Ascending aorta (tissue), 2 donors: ENCODE measurements at regions not wholly inside any gene's neighbourhood (a gene's known extent, or its start where the extent isn't known, plus 50 kb on each side); places are given as distances from the start of the nearest gene placed in this dataset.

ENCODE experiments used
- DNase-seq, 2 donors: peaks; one replicate each; pipeline ENCODE4 v3.0.0-alpha.2; 2019; ENCODE audit warnings: low spot score in 2 of 2
- H3K27ac ChIP-seq, 2 donors: fragments of 200-600 bp; sonication (generic); one replicate each; pipeline ENCODE4 v1.5.1; 2016 to 2017; ENCODE audit warnings: mild to moderate bottlenecking in 1 of 2
- H3K27me3 ChIP-seq: fragments of 200-600 bp; sonication (generic); one replicate; pipeline ENCODE4 v1.5.1; 2017
- H3K36me3 ChIP-seq, 2 donors: fragments of 200-600 bp; sonication (generic); one replicate each; pipeline ENCODE4 v1.5.1; 2016
- H3K4me1 ChIP-seq, 2 donors: fragments of 200-600 bp; sonication (generic); one replicate each; pipeline ENCODE4 v1.5.1; 2016 to 2017; ENCODE audit warnings: mild to moderate bottlenecking in 1 of 2
- H3K4me3 ChIP-seq, 2 donors: fragments of 200-600 bp; sonication (generic); one replicate each; pipeline ENCODE4 v1.5.1; 2016 to 2017; ENCODE audit warnings: mild to moderate bottlenecking in 1 of 2
- H3K9me3 ChIP-seq, 2 donors: fragments of 200-600 bp; sonication (generic); one replicate each; pipeline ENCODE4 v1.5.1; 2016
- CTCF ChIP-seq, 3 experiments: fragments of 200-600 bp in 2 of 3; fragments of 450-650 bp in 1 of 3; sonication (generic) in 2 of 3; IDR thresholded peaks; one replicate each; pipeline ENCODE4 v1.5.1; 2016 to 2019; ENCODE audit warnings: antibody characterized with exemption in 3 of 3, mild to moderate bottlenecking in 1 of 3, moderate library complexity in 1 of 3
- intact Hi-C: fragments of 100-400 bp; cut with DNase I; formaldehyde crosslinking; loops from one replicate; pipeline ENCODE4 v1.15.1; 2023

DNA sequence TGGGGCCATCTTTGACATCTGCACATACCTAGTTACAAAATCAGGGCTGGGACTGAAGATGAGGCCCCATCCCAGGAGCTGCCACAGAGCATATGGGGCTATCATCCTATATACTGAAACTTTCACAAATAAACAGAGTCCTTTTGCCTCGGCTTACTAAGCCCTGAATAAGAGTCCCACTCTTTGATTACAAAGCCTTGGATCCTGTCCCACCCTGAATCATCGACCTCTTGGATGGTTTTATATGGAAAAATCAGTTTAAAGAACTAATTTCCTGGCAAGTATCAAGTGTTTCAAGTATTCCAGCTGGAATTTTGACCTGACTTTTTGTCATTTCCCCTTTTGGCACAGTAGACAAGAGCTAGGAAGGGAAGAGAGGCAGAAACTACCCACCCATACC lies 331.3 kb upstream of the FRG2C start:
- no peak for DNase-seq
- Histone ChIP-seq H3K9me3 (no peaks in the 10 kb centered on the region), H3K4me1 (no peaks in the 10 kb centered on the region), H3K27ac (peak overlapping the region in 1 of 2 donors; percentile 5), H3K27me3 (no peaks in the 10 kb centered on the region), H3K4me3 (no peak overlapping the region), H3K36me3 (no peaks in the 10 kb centered on the region)
- TF ChIP-seq CTCF (IDR thresholded peaks at IDR 0.05) = no peak
- intact Hi-C loops = no loop called here

DNA sequence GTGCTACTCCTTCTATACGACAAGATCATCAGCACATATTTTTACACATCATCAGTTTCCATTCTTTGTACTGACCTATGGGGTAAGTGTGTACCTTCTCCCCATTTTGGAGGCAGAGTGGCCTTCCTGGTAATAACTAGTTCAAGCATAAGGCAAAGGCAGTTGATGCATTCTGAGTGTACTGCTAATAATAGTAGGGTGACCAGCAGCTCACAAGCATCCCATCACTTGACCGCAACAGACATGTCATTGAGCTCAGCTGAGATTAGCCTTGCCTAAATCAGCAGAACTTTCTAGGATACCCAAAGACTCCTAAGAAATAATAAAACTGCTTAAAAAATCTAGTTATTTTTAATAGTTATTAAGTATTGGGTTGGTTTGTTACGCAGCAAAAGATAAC lies 329.8 kb upstream of the FRG2C start:
- no peak for TF ChIP-seq CTCF (IDR thresholded peaks at IDR 0.05)
- Histone ChIP-seq H3K36me3 (no peaks in the 10 kb centered on the region), H3K4me1 (no peaks in the 10 kb centered on the region), H3K9me3 (no peaks in the 10 kb centered on the region), H3K27ac (no peak overlapping the region), H3K4me3 (no peak overlapping the region), H3K27me3 (no peaks in the 10 kb centered on the region)
- no peak for DNase-seq
- intact Hi-C loops = no loop called here

DNA sequence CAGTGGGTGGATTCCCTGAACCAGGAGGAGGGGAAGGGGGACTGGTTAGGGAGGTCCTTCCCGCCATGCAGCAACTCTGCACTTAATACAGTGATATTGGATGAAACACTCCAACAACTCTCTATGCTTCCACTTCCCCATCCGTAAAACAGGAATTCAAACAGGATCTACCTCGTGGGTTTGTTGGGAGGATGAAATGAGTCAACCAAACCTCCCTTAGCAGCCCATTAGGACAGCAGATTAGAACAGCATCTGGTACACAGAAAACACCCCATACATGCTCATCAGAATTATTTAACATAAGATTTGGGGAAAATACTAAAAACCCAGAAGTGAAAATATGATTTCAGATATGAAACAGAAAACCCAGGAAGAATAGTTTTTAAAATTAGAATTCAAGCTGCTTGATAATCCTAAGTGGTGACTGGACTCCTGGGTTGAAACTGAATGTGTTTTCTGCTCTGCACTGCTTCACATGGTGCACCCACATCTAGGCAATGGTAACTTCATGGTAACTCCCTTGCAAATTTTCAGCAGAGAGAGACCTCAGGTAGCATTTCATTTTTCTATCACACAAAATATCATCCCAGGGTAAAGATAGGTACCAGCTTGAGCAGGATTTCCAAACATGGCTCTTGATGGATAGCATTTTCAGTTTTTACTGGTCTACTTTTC lies 326.8 kb upstream of the FRG2C start:
- Histone ChIP-seq H3K4me1 (peaks cover 0 to 10% of the 10 kb centered on the region in 2 donors), H3K36me3 (no peaks in the 10 kb centered on the region), H3K9me3 (no peaks in the 10 kb centered on the region), H3K4me3 (no peak overlapping the region), H3K27ac (no peak overlapping the region), H3K27me3 (no peaks in the 10 kb centered on the region)
- intact Hi-C loops = no loop called here
- DNase-seq = no peak
- TF ChIP-seq CTCF (IDR thresholded peaks at IDR 0.05) = no peak

DNA sequence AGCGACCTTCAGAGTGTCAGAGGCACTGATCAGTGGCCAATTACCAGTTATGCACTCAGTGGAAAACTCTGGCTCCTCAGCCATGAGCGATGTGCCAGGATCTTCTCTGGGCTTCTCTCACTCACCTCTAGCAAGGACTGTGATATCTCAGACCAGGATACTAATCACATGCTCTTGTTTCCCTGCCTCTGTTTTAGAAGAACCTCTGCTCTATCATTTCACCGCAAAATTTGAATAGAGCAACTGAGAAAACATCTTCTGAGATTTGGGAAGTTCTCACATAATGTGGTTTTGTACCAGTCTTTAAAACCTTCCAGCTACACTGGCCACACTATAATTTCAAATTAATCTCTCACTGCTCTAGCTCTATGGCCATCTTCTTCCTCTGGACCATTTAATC lies 325.8 kb upstream of the FRG2C start:
- H3K9me3 ChIP-seq = no peaks in the 10 kb centered on the region
- DNase-seq = no peak
- intact Hi-C loops = no loop called here
- no peak overlapping the region for H3K27ac ChIP-seq
- TF ChIP-seq CTCF (IDR thresholded peaks at IDR 0.05) = no peak
- H3K4me1 ChIP-seq = peaks cover 0 to 10% of the 10 kb centered on the region in 2 donors
- no peak overlapping the region for H3K4me3 ChIP-seq
- no peaks in the 10 kb centered on the region for H3K27me3 ChIP-seq
- H3K36me3 ChIP-seq = no peaks in the 10 kb centered on the region

DNA sequence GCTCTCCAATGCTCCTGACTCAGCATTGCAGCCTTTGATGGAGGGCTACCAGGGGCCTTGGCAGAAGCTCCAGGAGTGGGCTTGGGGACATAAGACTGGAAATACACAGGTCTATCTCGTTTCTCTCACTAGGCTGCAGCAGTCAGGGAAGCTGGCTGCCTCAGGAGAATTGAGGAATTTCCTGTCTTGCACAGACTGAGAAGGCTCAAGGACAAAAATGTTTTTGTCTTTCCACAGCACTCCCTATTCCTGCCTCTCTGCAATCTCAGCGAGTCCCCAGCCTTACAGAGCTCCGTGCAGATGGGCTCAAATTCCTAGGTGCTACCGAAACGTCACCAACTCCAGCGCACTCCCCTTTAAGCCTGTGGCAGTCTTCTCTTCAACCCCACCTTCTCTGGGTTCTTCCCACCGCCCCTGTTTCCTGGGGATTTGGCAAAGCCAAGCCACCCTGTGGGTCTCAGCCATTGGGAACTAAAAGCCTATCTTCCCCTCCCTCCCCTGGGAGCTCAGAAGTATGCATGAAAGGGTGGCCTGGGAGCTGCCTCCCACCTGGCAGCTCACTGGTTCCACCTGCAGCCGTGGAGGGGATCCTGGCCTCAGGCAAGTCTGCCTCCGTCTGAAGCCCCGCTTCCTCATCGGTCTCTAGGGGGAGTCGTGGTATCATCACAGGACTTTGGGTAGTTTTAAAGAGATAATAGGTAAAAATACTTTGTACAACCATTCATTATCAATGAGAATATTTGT lies 322.6 kb upstream of the FRG2C start:
- peaks cover 0 to 10% of the 10 kb centered on the region in 2 donors for H3K4me1 ChIP-seq
- no peaks in the 10 kb centered on the region for H3K36me3 ChIP-seq
- no peaks in the 10 kb centered on the region for H3K27me3 ChIP-seq
- H3K4me3 ChIP-seq = no peak overlapping the region
- H3K27ac ChIP-seq = no peak overlapping the region
- intact Hi-C loops = no loop called here
- no peak for DNase-seq
- no peak for TF ChIP-seq CTCF (IDR thresholded peaks at IDR 0.05)
- H3K9me3 ChIP-seq = no peaks in the 10 kb centered on the region
